ENCODE measurements at regions not wholly inside any gene's neighbourhood (a gene's known extent, or its start where the extent isn't known, plus 50 kb on each side); places are given as distances from the start of the nearest gene placed in this dataset.

DNA sequence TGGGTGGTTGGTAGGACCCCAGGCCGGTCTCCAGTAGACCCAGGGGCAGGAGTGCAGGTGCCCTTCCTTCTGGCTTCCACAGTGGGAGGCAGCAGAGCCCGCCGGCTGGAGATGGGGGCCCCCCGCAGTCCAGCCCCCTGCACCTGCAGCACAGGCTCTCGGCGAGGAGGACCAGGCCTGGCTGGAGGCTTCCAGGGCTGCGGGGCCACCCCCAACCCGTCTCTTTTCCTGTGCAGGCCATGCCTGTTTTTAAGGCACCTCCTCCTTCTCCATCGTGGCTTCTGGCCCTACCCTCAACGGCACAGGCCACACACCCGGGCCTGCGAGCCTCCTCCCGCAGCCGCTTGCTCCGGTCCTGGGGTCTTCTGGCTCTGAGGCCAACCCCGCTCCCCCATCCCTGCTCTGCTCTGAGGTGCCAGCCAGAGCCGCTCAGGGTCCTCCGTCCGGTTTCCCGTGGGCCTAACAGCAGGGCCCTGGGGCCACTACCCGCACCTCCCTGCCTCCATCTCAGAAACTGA, 77.2 kb upstream of the ANKRD10 start:
- Histone ChIP-seq H3K27me3 (replicated peaks in 1 of 4; ENCODE audit: control insufficient read depth in 3 of 4, extremely low read depth in 1 of 4, insufficient read depth in 3 of 4, low read length in 3 of 4) (no peaks in the 10 kb centered on the region), H2BK120ac (replicated peaks; ENCODE audit: low read depth, low read length) (no peak overlapping the region), H3K23ac (ENCODE audit: insufficient read length) (no peak overlapping the region), H3K4ac (replicated peaks; ENCODE audit: insufficient read length, low read depth, low read length) (no peak overlapping the region), H3K4me1 (replicated peaks in 1 of 4; ENCODE audit: control insufficient read depth in 3 of 4, insufficient read depth in 4 of 4, low read length in 3 of 4) (peaks cover 0 to 7% (median under 1%) of the 10 kb centered on the region in 4 experiments; a peak in 2 of 7 replicates), H3K23me2 (ENCODE audit: low read depth, low read length) (no peaks in the 10 kb centered on the region), H3K18ac (ENCODE audit: extremely low read depth, low read length) (no peak overlapping the region), H2AK5ac (ENCODE audit: low read depth, low read length) (no peak overlapping the region), H3K9me3 (ENCODE audit: insufficient read depth in 2 of 2, low read depth in 1 of 2, low read length in 1 of 2) (no peaks in the 10 kb centered on the region), H2BK12ac (ENCODE audit: low read depth, low read length) (no peak overlapping the region), H4K20me1 (replicated peaks in 1 of 2; ENCODE audit: control insufficient read depth in 1 of 2, insufficient read depth in 2 of 2, low read length in 2 of 2) (no peaks in the 10 kb centered on the region), H3K79me1 (ENCODE audit: low read depth, low read length) (no peaks in the 10 kb centered on the region), H4K5ac (ENCODE audit: insufficient read length, low read depth, low read length) (no peak overlapping the region), H3K9ac (replicated peaks in 1 of 4; ENCODE audit: extremely low read depth in 1 of 4, low read depth in 3 of 4, low read length in 3 of 4) (no peak overlapping the region), H4K91ac (replicated peaks; ENCODE audit: insufficient read length, low read length) (no peak overlapping the region), H3K27ac (ENCODE audit: low read depth, low read length) (no peak overlapping the region), H2BK15ac (ENCODE audit: low read length) (no peak overlapping the region), H2AFZ (ENCODE audit: low read length) (no peak overlapping the region), H3K4me3 (ENCODE audit: extremely low read depth in 1 of 4, insufficient read depth in 2 of 4, low read depth in 3 of 4, low read length in 4 of 4) (no peak overlapping the region), H2BK5ac (ENCODE audit: low read depth, low read length) (no peak overlapping the region), H2BK20ac (ENCODE audit: low read length) (no peak overlapping the region), H3K14ac (ENCODE audit: insufficient read length) (no peak overlapping the region), H4K8ac (ENCODE audit: extremely low read depth, insufficient read depth, low read length) (no peak overlapping the region), H3K4me2 (ENCODE audit: insufficient read depth in 1 of 2, low read depth in 2 of 2, low read length in 2 of 2) (no peak overlapping the region), H3K36me3 (ENCODE audit: control insufficient read depth in 2 of 4, insufficient read depth in 4 of 4, low read length in 3 of 4) (no peaks in the 10 kb centered on the region), H3K79me2 (ENCODE audit: control insufficient read depth in 1 of 2, insufficient read depth in 2 of 2, low read length in 2 of 2) (no peaks in the 10 kb centered on the region), H3K56ac (replicated peaks; ENCODE audit: insufficient read length, low read depth, low read length) (no peak overlapping the region)
- 97% methylated on average over 17 of the region's 21 CpGs; no CpG with 5 or more reads in 1 of the 2 experiments for WGBS, 2 experiments (ENCODE audit: extremely low coverage in 1 of 2, insufficient coverage in 1 of 2, insufficient read length in 1 of 2, insufficient replicate concordance in 2 of 2, low coverage in 1 of 2, low lambda C conversion rate in 2 of 2, missing lambda C conversion rate in 1 of 2)
- POLR2A ChIA-PET (ENCODE audit: partially characterized antibody): no interaction called here
- CTCF ChIA-PET (ENCODE audit: partially characterized antibody): interaction anchor here (1.4 kb wide), 1 partner anchor 55 kb away, joined by 5 read pairs; no protein-coding TSS in a partner anchor
- DNase-seq (ENCODE audit: low read depth in 1 of 2, low spot score in 2 of 2) (no peak), FAIRE-seq (no peak)
- no peak for TF ChIP-seq HDAC2 (IDR thresholded peaks at IDR 0.05; ENCODE audit: borderline replicate concordance in 1 of 2, low read depth in 2 of 2, low read length in 2 of 2)
- no peak for TF ChIP-seq EGR1 (IDR thresholded peaks at IDR 0.05; ENCODE audit: borderline replicate concordance, low read depth, low read length)
- no peak for TF ChIP-seq CHD1 (IDR thresholded peaks at IDR 0.05; ENCODE audit: low read depth, low read length)
- TF ChIP-seq CBX8 (IDR thresholded peaks at IDR 0.05; ENCODE audit: borderline replicate concordance, low read depth, low read length): no peak
- no peak for TF ChIP-seq SP4 (IDR thresholded peaks at IDR 0.05; ENCODE audit: low read length)
- no peak for TF ChIP-seq MAFK (IDR thresholded peaks at IDR 0.05; ENCODE audit: low read depth, low read length)

Measured in H1 (cell line).